RWPE2 (cell line): ENCODE measurements at regions not wholly inside any gene's neighbourhood (a gene's known extent, or its start where the extent isn't known, plus 50 kb on each side); places are given as distances from the start of the nearest gene placed in this dataset.

ENCODE experiments used
- ATAC-seq: fragments of 200-7000 bp; cut with Tn5 transposase; 3 replicates; pipeline ENCODE4 v1.9.1; 2021; ENCODE audit warnings: low read depth
- DNase-seq: peaks from one replicate; pipeline ENCODE4 v3.0.0-alpha.2; 2020; ENCODE audit warnings: low spot score
- H3K27ac ChIP-seq: fragments of 450-650 bp; 2 replicates; pipeline ENCODE4 v1.5.1; 2017; ENCODE audit warnings: mild to moderate bottlenecking; ENCODE audit not compliant: poor library complexity, severe bottlenecking
- H3K27me3 ChIP-seq: fragments of 250-450 bp; sonication (Bioruptor Pico); 2 replicates; pipeline ENCODE4 v1.5.1; 2021; ENCODE audit warnings: mild to moderate bottlenecking, moderate library complexity; ENCODE audit not compliant: insufficient read depth, poor library complexity, severe bottlenecking
- H3K36me3 ChIP-seq: fragments of 250-450 bp; sonication (Bioruptor Pico); 2 replicates; pipeline ENCODE4 v1.5.1; 2020; ENCODE audit warnings: low read depth, mild to moderate bottlenecking, moderate library complexity
- H3K4me1 ChIP-seq: fragments of 250-450 bp; sonication (Bioruptor Pico); 2 replicates; pipeline ENCODE4 v1.5.1; 2021; ENCODE audit warnings: mild to moderate bottlenecking, moderate library complexity; ENCODE audit not compliant: insufficient read depth, poor library complexity, severe bottlenecking
- H3K4me3 ChIP-seq: fragments of 250-450 bp; sonication (Bioruptor Pico); 2 replicates; pipeline ENCODE4 v1.5.1; 2021; ENCODE audit warnings: mild to moderate bottlenecking, moderate library complexity; ENCODE audit not compliant: severe bottlenecking
- H3K9me3 ChIP-seq: fragments of 250-450 bp; sonication (Bioruptor Pico); 2 replicates; pipeline ENCODE4 v1.5.1; 2021; ENCODE audit warnings: mild to moderate bottlenecking, moderate library complexity; ENCODE audit not compliant: severe bottlenecking
- CTCF ChIP-seq: fragments of 450-650 bp; IDR thresholded peaks from one replicate; pipeline ENCODE4 v1.5.1; 2017; ENCODE audit warnings: mild to moderate bottlenecking, moderate library complexity; ENCODE audit not compliant: poor library complexity, severe bottlenecking

- TF ChIP-seq CTCF, result no peak
- no peaks in the 10 kb centered on the region for H3K36me3 ChIP-seq
- H3K27me3 ChIP-seq, result no peaks in the 10 kb centered on the region
- no peak for DNase-seq
- no peak overlapping the region for H3K27ac ChIP-seq
- peaks cover 5% of the 10 kb centered on the region for H3K4me1 ChIP-seq
- no peaks in the 10 kb centered on the region for H3K9me3 ChIP-seq
- no peak overlapping the region for H3K4me3 ChIP-seq
- no peak for ATAC-seq
These were observed 54.0 kb upstream of the POMGNT2 start for GRCh38 chr3:43159876-43160255.

- no peak overlapping the region for H3K27ac ChIP-seq
- ATAC-seq (no peak), DNase-seq (no peak)
- H3K4me1 ChIP-seq, result peaks cover 5% of the 10 kb centered on the region
- H3K4me3 ChIP-seq, result no peak overlapping the region
- TF ChIP-seq CTCF, result no peak
- no peaks in the 10 kb centered on the region for H3K36me3 ChIP-seq
- H3K9me3 ChIP-seq, result no peaks in the 10 kb centered on the region
- H3K27me3 ChIP-seq, result no peaks in the 10 kb centered on the region
These were observed 53.4 kb upstream of the POMGNT2 start for GRCh38 chr3:43159131-43159875.

- no peaks in the 10 kb centered on the region for H3K4me1 ChIP-seq
These were observed 51.1 kb upstream of the POMGNT2 start for GRCh38 chr3:43156812-43157455.

GRCh38 chr3:43155464-43156121 is 49.7 kb upstream of the POMGNT2 start:
- no peaks in the 10 kb centered on the region for H3K4me1 ChIP-seq
- no peaks in the 10 kb centered on the region for H3K9me3 ChIP-seq
- H3K36me3 ChIP-seq, result no peaks in the 10 kb centered on the region
- peak; percentile 79 for TF ChIP-seq CTCF
- no peak for DNase-seq
- no peaks in the 10 kb centered on the region for H3K27me3 ChIP-seq
- no peak overlapping the region for H3K27ac ChIP-seq
- peak; percentile 95 for ATAC-seq
- no peak overlapping the region for H3K4me3 ChIP-seq

More at GRCh38 chr3:43156812-43157455, 51.1 kb upstream of the POMGNT2 start:
- Histone ChIP-seq H3K4me3 (no peak overlapping the region), H3K27ac (no peak overlapping the region), H3K36me3 (no peaks in the 10 kb centered on the region), H3K27me3 (no peaks in the 10 kb centered on the region), H3K9me3 (no peaks in the 10 kb centered on the region)
- no peak for DNase-seq
- TF ChIP-seq CTCF, result no peak
- no peak for ATAC-seq
